Body of pancreas (tissue), 4 donors: ENCODE measurements at regions not wholly inside any gene's neighbourhood (a gene's known extent, or its start where the extent isn't known, plus 50 kb on each side); places are given as distances from the start of the nearest gene placed in this dataset.

Source experiments
- POLR2A ChIP-seq, 3 donors: fragments of 450-650 bp; IDR thresholded peaks; one replicate each; pipeline ENCODE4 v1.6.1; 2016; ENCODE audit warnings: antibody characterized with exemption in 3 of 3, mild to moderate bottlenecking in 2 of 3
- TF ChIP-seq, protein P1 (sequence below), 7 experiments: fragments of 450-650 bp in 4 of 7; fragments of 200-600 bp in 3 of 7; sonication (generic) in 3 of 7; IDR thresholded peaks; one replicate each; pipeline ENCODE4 v1.5.1; 2016 to 2019; ENCODE audit warnings: antibody characterized with exemption in 7 of 7

DNA sequence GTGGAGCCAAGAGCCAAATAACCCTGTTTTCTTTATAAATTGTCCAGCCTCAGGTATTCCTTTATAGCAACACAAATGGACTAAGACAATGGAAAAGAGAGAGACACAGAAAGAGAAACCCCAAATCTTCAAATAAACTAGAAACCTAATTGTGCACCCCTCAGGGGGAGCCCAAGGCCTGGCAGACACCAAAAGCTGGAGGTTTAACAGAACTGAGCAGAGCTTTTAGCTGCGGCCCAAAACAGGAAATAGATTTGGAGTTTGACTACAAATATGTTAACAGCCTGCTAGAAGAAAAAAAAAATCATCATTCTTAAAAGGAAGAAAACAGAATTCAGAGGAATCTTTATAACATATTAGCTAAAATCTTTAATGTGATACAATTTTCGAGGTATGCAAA lies 1135.0 kb downstream of the GATA3 start:
- TF ChIP-seq, protein P1, sequence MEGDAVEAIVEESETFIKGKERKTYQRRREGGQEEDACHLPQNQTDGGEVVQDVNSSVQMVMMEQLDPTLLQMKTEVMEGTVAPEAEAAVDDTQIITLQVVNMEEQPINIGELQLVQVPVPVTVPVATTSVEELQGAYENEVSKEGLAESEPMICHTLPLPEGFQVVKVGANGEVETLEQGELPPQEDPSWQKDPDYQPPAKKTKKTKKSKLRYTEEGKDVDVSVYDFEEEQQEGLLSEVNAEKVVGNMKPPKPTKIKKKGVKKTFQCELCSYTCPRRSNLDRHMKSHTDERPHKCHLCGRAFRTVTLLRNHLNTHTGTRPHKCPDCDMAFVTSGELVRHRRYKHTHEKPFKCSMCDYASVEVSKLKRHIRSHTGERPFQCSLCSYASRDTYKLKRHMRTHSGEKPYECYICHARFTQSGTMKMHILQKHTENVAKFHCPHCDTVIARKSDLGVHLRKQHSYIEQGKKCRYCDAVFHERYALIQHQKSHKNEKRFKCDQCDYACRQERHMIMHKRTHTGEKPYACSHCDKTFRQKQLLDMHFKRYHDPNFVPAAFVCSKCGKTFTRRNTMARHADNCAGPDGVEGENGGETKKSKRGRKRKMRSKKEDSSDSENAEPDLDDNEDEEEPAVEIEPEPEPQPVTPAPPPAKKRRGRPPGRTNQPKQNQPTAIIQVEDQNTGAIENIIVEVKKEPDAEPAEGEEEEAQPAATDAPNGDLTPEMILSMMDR (IDR thresholded peaks at IDR 0.05): no peak
- no peak for TF ChIP-seq POLR2A (IDR thresholded peaks at IDR 0.05)
